CD4-positive, alpha-beta T cell (primary cell): ENCODE measurements at regions not wholly inside any gene's neighbourhood (a gene's known extent, or its start where the extent isn't known, plus 50 kb on each side); places are given as distances from the start of the nearest gene placed in this dataset.

ENCODE experiments used
- ATAC-seq: fragments of 200-7000 bp; cut with Tn5 transposase; one replicate; pipeline ENCODE4 v1.10.0; 2022; ENCODE audit warnings: mild to moderate bottlenecking; ENCODE audit not compliant: poor library complexity
- CTCF ChIA-PET: fragments of 350-600 bp; sonication (Branson Sonifier 250); formaldehyde crosslinking; loops from one replicate; lab custom pipeline; 2021; ENCODE audit warnings: antibody characterized with exemption, inconsistent platforms; lab: Charles Lee
- POLR2A ChIA-PET: fragments of 350-600 bp; sonication (Branson Sonifier 250); formaldehyde crosslinking; loops from one replicate; lab custom pipeline; 2021; ENCODE audit warnings: antibody characterized with exemption, inconsistent platforms; lab: Charles Lee
- DNase-seq, 14 experiments: peaks; one replicate each; pipeline ENCODE4 v3.0.0-alpha.2; 2013 to 2020; ENCODE audit warnings: mixed read lengths in 2 of 14
- H3K27ac ChIP-seq, 2 donors: one replicate each; pipeline versions ENCODE4 v1.5.1 to v1.7.0; 2013; ENCODE audit warnings: low read length in 2 of 2, low read depth in 1 of 2, mild to moderate bottlenecking in 1 of 2
- H3K27me3 ChIP-seq, 2 experiments: 1 replicate in 1 of 2; 2 replicates in 1 of 2; pipeline versions ENCODE4 v1.6.1 to v1.7.0; 2013; ENCODE audit warnings: low read length in 2 of 2, control low read depth in 1 of 2, mild to moderate bottlenecking in 1 of 2, moderate library complexity in 1 of 2; ENCODE audit not compliant: insufficient read depth in 2 of 2, control insufficient read depth in 1 of 2
- H3K36me3 ChIP-seq: one replicate; pipeline ENCODE4 v1.6.1; 2013; ENCODE audit warnings: low read length, control low read depth; ENCODE audit not compliant: insufficient read depth
- H3K4me1 ChIP-seq: one replicate; pipeline ENCODE4 v1.6.1; 2013; ENCODE audit warnings: low read length, control low read depth; ENCODE audit not compliant: insufficient read depth
- H3K4me3 ChIP-seq: one replicate; pipeline ENCODE4 v1.5.1; 2013; ENCODE audit warnings: mild to moderate bottlenecking, low read length, moderate library complexity
- H3K9me3 ChIP-seq, 2 experiments: 1 replicate in 1 of 2; 2 replicates in 1 of 2; pipeline versions ENCODE4 v1.6.1 to v1.7.0; 2013; ENCODE audit warnings: low read length in 2 of 2, mild to moderate bottlenecking in 2 of 2, control low read depth in 1 of 2, moderate library complexity in 1 of 2; ENCODE audit not compliant: control insufficient read depth in 1 of 2, insufficient read depth in 1 of 2
- H3K27ac Mint-ChIP-seq: one replicate; pipeline ENCODE4 v1.8.0; 2020; ENCODE audit warnings: mixed read lengths
- H3K27me3 Mint-ChIP-seq: one replicate; pipeline ENCODE4 v1.8.0; 2021; ENCODE audit warnings: mixed read lengths
- H3K36me3 Mint-ChIP-seq: one replicate; pipeline ENCODE4 v1.8.0; 2021; ENCODE audit warnings: low read depth, mixed read lengths
- H3K4me1 Mint-ChIP-seq: one replicate; pipeline ENCODE4 v1.8.0; 2021; ENCODE audit warnings: low read depth, mixed read lengths
- H3K4me3 Mint-ChIP-seq: one replicate; pipeline ENCODE4 v1.8.0; 2020; ENCODE audit warnings: mild to moderate bottlenecking, mixed read lengths
- H3K9me3 Mint-ChIP-seq: one replicate; pipeline ENCODE4 v1.8.0; 2020; ENCODE audit warnings: mixed read lengths
- CTCF ChIP-seq: fragments of 200-600 bp; IDR thresholded peaks from one replicate; pipeline ENCODE4 v1.8.0; 2022; ENCODE audit warnings: antibody characterized with exemption, mild to moderate bottlenecking
- intact Hi-C, 2 experiments: fragments of 100-400 bp; cut with DNase I in 1 of 2; cut with micrococcal nuclease in 1 of 2; formaldehyde crosslinking; loops; one replicate each; pipeline versions ENCODE4 v1.15.1 to v1.9.0; 2023 to 2025; cut with DNase I, micrococcal nuclease

- intact Hi-C loops = no loop called here
- POLR2A ChIA-PET = no interaction called here
- Histone ChIP-seq H3K9me3 (no peaks in the 10 kb centered on the region), H3K4me3 (no peak overlapping the region), H3K4me1 (no peaks in the 10 kb centered on the region), H3K27ac (no peak overlapping the region), H3K36me3 (no peaks in the 10 kb centered on the region), H3K27me3 (no peaks in the 10 kb centered on the region)
- H3K4me1 Mint-ChIP-seq = no peaks in the 10 kb centered on the region
- H3K4me3 Mint-ChIP-seq = no peak overlapping the region
- ATAC-seq (no peak), DNase-seq (no peak)
- H3K9me3 Mint-ChIP-seq = no peaks in the 10 kb centered on the region
- CTCF ChIA-PET = no interaction called here
- no peak for TF ChIP-seq CTCF
- peaks cover 5% of the 10 kb centered on the region for H3K27me3 Mint-ChIP-seq
- no peaks in the 10 kb centered on the region for H3K36me3 Mint-ChIP-seq
- H3K27ac Mint-ChIP-seq = no peak overlapping the region
Measured at GRCh38 chr4:53658029-53658428, 66.7 kb upstream of the LNX1 start.

GRCh38 chr4:53656421-53656981, 65.2 kb upstream of the LNX1 start:
- no peak overlapping the region for H3K4me3 ChIP-seq
- peaks cover 5% of the 10 kb centered on the region for H3K27me3 Mint-ChIP-seq

GRCh38 chr4:53654300-53654758, 63.0 kb upstream of the LNX1 start:
- Histone ChIP-seq H3K4me1 (no peaks in the 10 kb centered on the region), H3K9me3 (no peaks in the 10 kb centered on the region), H3K36me3 (no peaks in the 10 kb centered on the region), H3K27me3 (peaks cover 0 to 2% of the 10 kb centered on the region in 2 experiments), H3K4me3 (no peak overlapping the region), H3K27ac (no peak overlapping the region)
- Mint-ChIP-seq H3K36me3 (no peaks in the 10 kb centered on the region), H3K9me3 (no peaks in the 10 kb centered on the region), H3K4me3 (no peak overlapping the region), H3K4me1 (no peaks in the 10 kb centered on the region), H3K27me3 (peaks cover 15% of the 10 kb centered on the region), H3K27ac (no peak overlapping the region)
- no peak for DNase-seq
- intact Hi-C loops = no loop called here
- ChIA-PET POLR2A (no interaction called here), CTCF (no interaction called here)
- ATAC-seq = no peak
- TF ChIP-seq CTCF = no peak

More at GRCh38 chr4:53656421-53656981, 65.2 kb upstream of the LNX1 start:
- no peak overlapping the region for H3K27ac Mint-ChIP-seq
- no peaks in the 10 kb centered on the region for H3K4me1 Mint-ChIP-seq
- TF ChIP-seq CTCF = no peak
- H3K9me3 Mint-ChIP-seq = no peaks in the 10 kb centered on the region
- no peaks in the 10 kb centered on the region for H3K4me1 ChIP-seq
- no peak for DNase-seq
- peaks cover 0 to 2% of the 10 kb centered on the region in 2 experiments for H3K27me3 ChIP-seq
- H3K9me3 ChIP-seq = no peaks in the 10 kb centered on the region
- H3K27ac ChIP-seq = no peak overlapping the region
- no peak overlapping the region for H3K4me3 Mint-ChIP-seq
- ChIA-PET CTCF (no interaction called here), POLR2A (no interaction called here)
- intact Hi-C loops = no loop called here
- no peak for ATAC-seq
- H3K36me3 ChIP-seq = no peaks in the 10 kb centered on the region
- H3K36me3 Mint-ChIP-seq = no peaks in the 10 kb centered on the region
